AG04450 (cell line): ENCODE measurements at regions not wholly inside any gene's neighbourhood (a gene's known extent, or its start where the extent isn't known, plus 50 kb on each side); places are given as distances from the start of the nearest gene placed in this dataset.

Experiments used
- CTCF ChIA-PET: fragments of 300-600, 350-600 bp; formaldehyde crosslinking; extraction: SDS; loops from one replicate; lab custom pipeline; 2022; ENCODE audit warnings: antibody characterized with exemption, inconsistent platforms; lab: Charles Lee
- POLR2A ChIA-PET: fragments of 350-600 bp; formaldehyde crosslinking; extraction: SDS; loops from one replicate; lab custom pipeline; 2021; ENCODE audit warnings: antibody characterized with exemption, inconsistent platforms; lab: Yijun Ruan, JAX
- DNase-seq: peaks from one replicate; pipeline ENCODE4 v3.0.0-alpha.2; 2011; ENCODE audit warnings: low read depth, low spot score
- H3K27ac ChIP-seq: one replicate; pipeline ENCODE4 v1.5.1; 2012; ENCODE audit warnings: low read depth, low read length, control low read depth
- H3K27me3 ChIP-seq: one replicate; pipeline ENCODE4 v1.6.0; 2012; ENCODE audit warnings: low read length; ENCODE audit not compliant: control insufficient read depth, insufficient read depth
- H3K4me3 ChIP-seq: 2 replicates; pipeline ENCODE4 v1.5.1; 2011; ENCODE audit warnings: mild to moderate bottlenecking, low read depth, low read length, control low read depth
- H3K9me3 ChIP-seq: 2 replicates; pipeline ENCODE4 v1.5.1; 2012; ENCODE audit warnings: low read length; ENCODE audit not compliant: control insufficient read depth, insufficient read depth
- CTCF ChIP-seq: IDR thresholded peaks from 2 replicates; pipeline ENCODE4 v1.5.1; 2011; ENCODE audit warnings: low read depth, low read length, control low read depth, inconsistent platforms

- POLR2A ChIA-PET = no interaction called here
- CTCF ChIA-PET = no interaction called here
Observed at GRCh38 chr5:26649000-26649399, 389.4 kb downstream of the CDH9 start.

GRCh38 chr5:26647781-26648180, 390.6 kb downstream of the CDH9 start:
- no peak for TF ChIP-seq CTCF
- ChIA-PET POLR2A (no interaction called here), CTCF (no interaction called here)
- DNase-seq = no peak
- Histone ChIP-seq H3K27me3 (no peaks in the 10 kb centered on the region), H3K4me3 (no peak overlapping the region), H3K9me3 (peaks cover 7% of the 10 kb centered on the region; the same call in 1 of the 2 replicates), H3K27ac (no peak overlapping the region)

More at GRCh38 chr5:26649000-26649399, 389.4 kb downstream of the CDH9 start:
- H3K4me3 ChIP-seq = no peak overlapping the region
- TF ChIP-seq CTCF = no peak
- no peaks in the 10 kb centered on the region for H3K27me3 ChIP-seq
- H3K9me3 ChIP-seq = peaks cover 7% of the 10 kb centered on the region; the same call in 1 of the 2 replicates
- no peak for DNase-seq
- no peak overlapping the region for H3K27ac ChIP-seq

- TF ChIP-seq CTCF = no peak
- CTCF ChIA-PET = no interaction called here
Observed at GRCh38 chr5:26645659-26646058, 392.7 kb downstream of the CDH9 start.

GRCh38 chr5:26641492-26641891, 396.9 kb downstream of the CDH9 start:
- no peak overlapping the region for H3K4me3 ChIP-seq
- no peak overlapping the region for H3K27ac ChIP-seq
- POLR2A ChIA-PET = no interaction called here
- H3K9me3 ChIP-seq = peaks cover 7% of the 10 kb centered on the region; the same call in 1 of the 2 replicates
- no peak for DNase-seq
- CTCF ChIA-PET = interaction anchor here (0.6 kb wide), 1 partner anchor 44 kb away, joined by 3 read pairs; no protein-coding TSS in a partner anchor
- TF ChIP-seq CTCF = no peak
- no peaks in the 10 kb centered on the region for H3K27me3 ChIP-seq

More at GRCh38 chr5:26645659-26646058, 392.7 kb downstream of the CDH9 start:
- Histone ChIP-seq H3K9me3 (peaks cover 7% of the 10 kb centered on the region; the same call in 1 of the 2 replicates), H3K4me3 (no peak overlapping the region), H3K27me3 (no peaks in the 10 kb centered on the region), H3K27ac (no peak overlapping the region)
- POLR2A ChIA-PET = no interaction called here
- no peak for DNase-seq

GRCh38 chr5:26625099-26625498, 413.3 kb downstream of the CDH9 start:
- TF ChIP-seq CTCF = no peak
- CTCF ChIA-PET = no interaction called here
- POLR2A ChIA-PET = no interaction called here
- no peaks in the 10 kb centered on the region for H3K27me3 ChIP-seq
- H3K4me3 ChIP-seq = no peak overlapping the region
- DNase-seq = no peak
- H3K27ac ChIP-seq = no peak overlapping the region
- H3K9me3 ChIP-seq = no peaks in the 10 kb centered on the region
